ENCODE measurements at regions not wholly inside any gene's neighbourhood (a gene's known extent, or its start where the extent isn't known, plus 50 kb on each side); places are given as distances from the start of the nearest gene placed in this dataset.

DNA sequence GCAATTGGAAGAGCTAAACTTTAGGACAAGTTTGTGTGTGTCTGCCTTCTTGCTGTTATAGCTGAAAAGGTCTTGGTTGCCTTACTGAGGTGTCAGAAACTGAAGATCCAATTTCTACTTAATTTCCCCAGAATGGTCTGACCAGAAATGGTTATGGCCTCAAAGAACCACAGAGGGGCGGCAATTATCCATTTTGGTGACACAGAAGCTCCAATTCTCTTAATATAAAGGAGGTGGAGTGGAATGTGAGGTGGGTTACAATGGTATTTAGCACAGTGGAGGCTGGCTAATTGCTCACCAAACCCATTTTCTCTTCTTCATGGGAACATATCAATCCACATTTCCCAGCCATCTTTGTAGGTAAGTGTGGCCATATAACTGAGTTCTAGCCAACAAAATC is 1157.2 kb downstream of the OLFM4 start:
- TF ChIP-seq, protein P1, sequence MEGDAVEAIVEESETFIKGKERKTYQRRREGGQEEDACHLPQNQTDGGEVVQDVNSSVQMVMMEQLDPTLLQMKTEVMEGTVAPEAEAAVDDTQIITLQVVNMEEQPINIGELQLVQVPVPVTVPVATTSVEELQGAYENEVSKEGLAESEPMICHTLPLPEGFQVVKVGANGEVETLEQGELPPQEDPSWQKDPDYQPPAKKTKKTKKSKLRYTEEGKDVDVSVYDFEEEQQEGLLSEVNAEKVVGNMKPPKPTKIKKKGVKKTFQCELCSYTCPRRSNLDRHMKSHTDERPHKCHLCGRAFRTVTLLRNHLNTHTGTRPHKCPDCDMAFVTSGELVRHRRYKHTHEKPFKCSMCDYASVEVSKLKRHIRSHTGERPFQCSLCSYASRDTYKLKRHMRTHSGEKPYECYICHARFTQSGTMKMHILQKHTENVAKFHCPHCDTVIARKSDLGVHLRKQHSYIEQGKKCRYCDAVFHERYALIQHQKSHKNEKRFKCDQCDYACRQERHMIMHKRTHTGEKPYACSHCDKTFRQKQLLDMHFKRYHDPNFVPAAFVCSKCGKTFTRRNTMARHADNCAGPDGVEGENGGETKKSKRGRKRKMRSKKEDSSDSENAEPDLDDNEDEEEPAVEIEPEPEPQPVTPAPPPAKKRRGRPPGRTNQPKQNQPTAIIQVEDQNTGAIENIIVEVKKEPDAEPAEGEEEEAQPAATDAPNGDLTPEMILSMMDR (IDR thresholded peaks at IDR 0.05) = no peak
- TF ChIP-seq POLR2A (IDR thresholded peaks at IDR 0.05) = no peak

All from stomach (tissue), 4 donors.